Inferior parietal cortex (tissue), 1 donor: ENCODE measurements at regions not wholly inside any gene's neighbourhood (a gene's known extent, or its start where the extent isn't known, plus 50 kb on each side); places are given as distances from the start of the nearest gene placed in this dataset.
"Not testable (repeated sequence)": the region's sequence is repeated elsewhere in the genome, so short reads cannot be mapped to it uniquely, and the experiment has no call there.

Experiments
- DNase-seq: peaks from one replicate; pipeline ENCODE4 v3.0.0-alpha.2; 2016; ENCODE audit errors: extremely low spot score

- no peak for DNase-seq
Measured at GRCh38 chr9:19937121-19937520, 148.3 kb upstream of the SLC24A2 start.

- no peak for DNase-seq
Measured at GRCh38 chr9:19936598-19936997, 147.8 kb upstream of the SLC24A2 start.

- no peak for DNase-seq
Measured at GRCh38 chr9:19935422-19935821, 146.6 kb upstream of the SLC24A2 start.

- no peak for DNase-seq
Measured at GRCh38 chr9:19934301-19934871, 145.5 kb upstream of the SLC24A2 start.

- no peak for DNase-seq
Measured at GRCh38 chr9:19931098-19931890, 142.5 kb upstream of the SLC24A2 start.

- no peak for DNase-seq
Measured at GRCh38 chr9:19927560-19927959, 138.7 kb upstream of the SLC24A2 start.

GRCh38 chr9:19926774-19927173 lies 137.9 kb upstream of the SLC24A2 start:
- DNase-seq = no peak

- DNase-seq = peak; percentile 93
Measured at GRCh38 chr9:19925674-19926503, 137.1 kb upstream of the SLC24A2 start.

GRCh38 chr9:19924080-19924479 lies 135.2 kb upstream of the SLC24A2 start:
- DNase-seq = no peak

- peak; percentile 89 for DNase-seq
Measured at GRCh38 chr9:19922476-19923118, 133.8 kb upstream of the SLC24A2 start.

- DNase-seq = no peak
Measured at GRCh38 chr9:19920401-19920800, 131.6 kb upstream of the SLC24A2 start.

- DNase-seq = no peak
Measured at GRCh38 chr9:19918630-19919029, 129.8 kb upstream of the SLC24A2 start.

- DNase-seq = no peak
Measured at GRCh38 chr9:19914044-19914443, 125.2 kb upstream of the SLC24A2 start.

- DNase-seq = no peak
Measured at GRCh38 chr9:19913151-19913550, 124.3 kb upstream of the SLC24A2 start.

- DNase-seq = no peak
Measured at GRCh38 chr9:19903076-19903475, 114.2 kb upstream of the SLC24A2 start.

- no peak for DNase-seq
Measured at GRCh38 chr9:19901586-19901985, 112.7 kb upstream of the SLC24A2 start.

GRCh38 chr9:19896161-19896560 lies 107.3 kb upstream of the SLC24A2 start:
- no peak for DNase-seq

GRCh38 chr9:19895578-19895977 lies 106.7 kb upstream of the SLC24A2 start:
- not testable (repeated sequence) for DNase-seq

- DNase-seq = no peak
Measured at GRCh38 chr9:19895006-19895405, 106.2 kb upstream of the SLC24A2 start.

- DNase-seq = no peak
Measured at GRCh38 chr9:19885608-19886007, 96.8 kb upstream of the SLC24A2 start.

GRCh38 chr9:19879062-19879461 lies 90.2 kb upstream of the SLC24A2 start:
- no peak for DNase-seq
